ENCODE measurements at regions not wholly inside any gene's neighbourhood (a gene's known extent, or its start where the extent isn't known, plus 50 kb on each side); places are given as distances from the start of the nearest gene placed in this dataset.

DNA sequence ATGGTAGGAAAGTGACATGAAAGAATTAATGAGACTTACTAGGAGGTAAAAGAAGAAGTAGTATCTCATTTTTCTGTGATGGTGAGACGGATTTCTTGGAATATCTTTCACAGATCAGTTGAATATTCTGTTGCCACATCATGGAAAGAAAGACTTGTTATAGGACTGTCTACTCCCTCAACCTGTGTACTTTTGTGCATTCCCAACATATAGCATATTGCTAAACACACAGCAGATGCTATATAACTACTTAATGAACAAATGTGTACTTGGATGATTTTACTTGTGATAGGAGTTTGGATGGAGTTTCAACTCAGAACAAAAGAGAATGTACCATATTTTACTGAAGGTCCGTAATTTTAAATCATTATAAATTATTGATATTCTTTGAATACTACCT, 128.5 kb downstream of the LURAP1L start:
- no peak for TF ChIP-seq CTCF (IDR thresholded peaks at IDR 0.05 in 8 of 11, conservative IDR thresholded peaks at IDR 0.05 in 3 of 11)
- TF ChIP-seq POLR2A (IDR thresholded peaks at IDR 0.05): no peak
- TF ChIP-seq POLR2AphosphoS5 (IDR thresholded peaks at IDR 0.05): no peak
